ENCODE measurements at regions not wholly inside any gene's neighbourhood (a gene's known extent, or its start where the extent isn't known, plus 50 kb on each side); places are given as distances from the start of the nearest gene placed in this dataset.

DNA sequence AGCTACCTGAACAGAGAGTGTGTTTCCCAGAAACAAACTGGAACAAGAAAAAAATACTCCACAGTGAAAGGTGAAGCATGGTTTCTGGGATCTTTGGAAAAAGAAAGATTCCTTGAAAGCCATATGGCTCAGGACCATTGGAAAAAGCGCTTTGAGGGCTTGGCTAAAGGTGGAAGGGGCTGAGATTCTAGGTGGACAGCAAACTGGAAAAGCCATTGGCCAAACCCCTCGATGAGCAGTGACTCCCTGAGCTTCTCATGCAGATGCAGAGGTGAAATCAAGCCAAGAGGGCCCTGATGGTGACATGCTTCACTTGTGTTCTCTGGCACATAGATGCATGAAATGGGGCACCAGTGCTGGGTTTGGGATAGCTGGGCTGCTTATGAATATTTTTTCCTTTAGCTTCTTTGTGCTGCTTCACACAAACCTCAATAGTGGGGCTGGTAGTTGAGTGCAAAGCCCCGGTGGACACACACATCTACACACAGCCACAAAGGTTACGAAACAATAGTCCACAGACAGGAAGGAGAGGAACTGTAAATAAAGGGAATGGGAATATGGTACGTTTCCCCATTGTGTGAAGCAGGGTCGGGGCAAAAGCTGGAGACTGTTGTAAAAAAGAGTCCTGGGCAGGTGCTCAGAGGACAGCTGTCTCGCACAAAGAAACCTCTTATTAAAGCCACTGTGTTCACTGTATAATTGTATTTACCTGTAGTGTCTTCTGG lies 117.8 kb downstream of the FOXA2 start:
- no peak for DNase-seq (ENCODE audit: low read depth)

DNA sequence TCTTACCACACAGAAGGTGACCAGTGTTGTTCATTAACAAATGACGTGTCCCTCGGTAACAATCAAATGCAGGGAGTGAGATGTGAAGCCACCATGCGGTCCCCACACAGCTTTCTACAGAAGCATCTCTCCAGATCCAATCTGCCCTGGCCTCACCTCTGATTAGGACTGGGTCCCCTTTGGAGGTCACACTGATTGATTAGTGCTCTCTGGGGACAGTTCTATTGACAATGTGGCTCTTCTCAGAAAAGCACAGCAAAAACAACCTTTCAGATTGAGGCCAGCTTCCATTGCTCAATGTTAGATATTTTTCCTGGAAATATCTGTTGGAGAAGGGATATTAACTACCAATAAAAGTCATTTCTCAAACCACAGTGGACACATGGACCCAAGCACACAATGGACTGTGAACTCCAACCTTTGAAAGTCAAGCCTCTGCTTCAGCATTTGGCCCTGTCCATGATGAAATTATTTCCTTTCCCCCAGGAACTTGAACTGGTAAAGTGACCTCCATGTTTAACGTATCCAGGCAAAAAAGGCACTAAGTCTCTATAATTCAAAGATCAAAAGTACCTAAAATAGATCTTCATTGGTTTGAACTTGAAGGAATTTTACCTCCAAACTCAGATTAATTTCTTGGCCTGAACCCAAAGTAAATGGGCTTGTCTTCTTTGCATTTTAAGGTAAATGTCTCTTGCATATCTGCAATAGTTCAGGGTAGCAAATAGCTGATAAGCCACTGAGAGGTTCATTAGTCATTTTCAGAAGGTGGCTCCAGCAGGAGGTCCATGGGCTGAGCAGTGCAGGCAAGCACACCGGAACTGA lies 118.5 kb downstream of the FOXA2 start:
- DNase-seq (ENCODE audit: low read depth), result no peak

DNA sequence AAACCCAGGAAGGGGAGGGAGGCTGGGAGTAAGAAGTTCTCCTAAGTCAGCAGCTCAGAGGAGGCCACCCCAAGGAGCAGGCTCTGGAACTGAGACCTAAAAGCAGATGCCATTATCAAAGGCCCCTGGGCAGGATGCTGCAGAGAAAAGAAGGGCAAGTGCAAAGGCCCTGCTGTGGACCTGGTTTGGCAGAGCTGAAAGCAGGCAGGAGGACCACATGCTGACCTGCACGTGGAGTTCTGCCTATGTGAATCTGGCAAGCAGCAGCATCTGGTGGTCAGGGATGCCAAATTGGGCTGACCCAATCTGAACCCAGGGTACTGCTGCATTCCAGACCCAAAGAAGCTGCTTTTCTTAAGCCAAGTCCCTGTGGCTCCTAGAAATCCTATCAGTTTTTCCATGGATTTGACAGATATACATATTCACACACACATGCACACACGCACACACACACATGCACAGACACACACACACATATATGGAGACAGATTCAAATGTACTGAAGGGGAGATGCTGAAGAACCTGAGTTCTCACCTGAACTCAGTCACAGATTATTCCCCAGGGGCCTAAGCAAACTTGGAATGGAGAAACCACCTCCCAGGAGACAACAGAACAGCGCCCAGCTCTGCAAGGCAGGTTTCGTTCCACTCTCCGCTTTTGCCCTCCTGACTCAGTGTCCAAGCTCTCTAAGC lies 119.9 kb downstream of the FOXA2 start:
- no peak for DNase-seq (ENCODE audit: low read depth)

DNA sequence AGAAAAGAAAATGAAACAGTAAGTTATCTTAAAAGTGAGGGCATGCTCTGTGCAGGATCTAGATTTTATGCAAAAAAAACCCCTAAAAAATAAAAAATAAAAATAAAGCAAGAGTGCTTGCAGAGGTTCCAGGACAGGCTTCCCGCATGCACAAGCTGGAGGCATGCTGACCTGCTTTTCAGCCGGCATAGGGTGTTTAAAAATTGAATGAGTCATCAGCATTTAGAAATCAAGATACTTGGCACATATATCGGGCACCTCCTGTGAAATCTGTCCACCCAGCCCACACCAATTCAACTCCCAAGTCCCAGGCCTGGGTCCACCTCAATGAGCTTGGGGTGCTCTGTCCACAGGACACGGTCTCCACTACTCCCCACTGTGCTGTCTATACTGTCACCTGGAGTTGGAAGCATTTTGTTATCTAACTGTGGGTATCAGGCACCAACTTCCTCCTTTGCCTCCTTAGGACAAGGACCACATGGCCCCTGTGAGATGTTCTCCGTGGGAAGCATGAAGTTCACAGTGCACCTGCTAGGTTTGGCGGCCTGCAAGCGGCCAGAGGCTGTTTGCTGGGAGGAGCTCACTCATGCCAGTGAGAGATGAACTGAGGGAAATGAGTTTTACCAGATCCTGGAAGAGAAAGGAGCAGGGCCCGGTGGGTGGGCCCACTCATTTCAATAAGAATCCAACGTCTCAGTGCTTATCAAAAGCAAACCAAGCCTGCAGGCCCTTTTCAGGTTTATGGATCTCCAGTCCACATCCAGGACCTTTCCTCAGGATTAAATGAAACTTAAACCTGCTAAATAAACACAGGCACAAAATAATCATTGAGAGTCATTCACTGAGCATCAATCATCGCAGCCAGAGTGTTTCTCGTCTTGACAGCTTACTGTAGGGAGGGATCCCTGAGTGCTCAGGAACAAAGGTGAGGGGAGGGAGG lies 121.1 kb downstream of the FOXA2 start:
- no peak for DNase-seq (ENCODE audit: low read depth)

DNA sequence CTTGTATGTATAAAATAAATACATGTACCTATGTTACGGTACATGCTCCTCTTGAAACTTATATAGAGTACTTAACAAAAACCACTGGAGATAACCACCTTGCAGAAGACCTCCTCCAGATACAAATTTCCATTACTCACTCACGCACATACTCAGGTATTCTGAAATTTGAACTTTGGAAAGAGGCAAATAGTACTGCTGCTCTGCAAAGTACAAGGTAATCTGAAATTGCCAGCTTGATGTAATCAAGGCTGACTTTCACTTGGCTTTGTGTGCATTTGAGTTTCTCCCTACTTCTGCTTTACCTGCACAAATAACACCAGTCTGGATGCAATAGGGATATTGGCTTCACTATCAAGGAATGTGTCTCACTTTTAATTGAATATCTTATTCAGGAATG lies 123.6 kb downstream of the FOXA2 start:
- no peak for DNase-seq (ENCODE audit: low read depth)

DNA sequence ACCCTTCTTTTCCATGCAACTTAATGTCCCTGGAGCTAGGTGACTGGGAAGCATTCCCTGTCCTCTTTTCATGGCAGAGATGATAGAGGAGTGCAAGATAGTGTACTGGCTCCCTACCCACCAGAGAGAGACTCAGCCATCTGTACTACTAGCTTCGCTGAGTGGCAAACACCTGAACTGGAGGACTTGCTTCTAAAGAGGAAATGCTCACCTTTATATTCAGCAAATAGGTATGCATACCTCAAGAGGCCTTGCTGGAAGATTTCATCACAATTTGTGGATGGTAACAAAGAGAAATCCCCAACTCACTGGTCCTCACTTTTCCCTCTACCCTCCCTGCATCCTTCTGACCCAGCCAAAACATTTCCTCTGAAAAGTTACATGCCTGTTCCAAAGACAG lies 124.1 kb downstream of the FOXA2 start:
- DNase-seq (ENCODE audit: low read depth), result no peak

DNA sequence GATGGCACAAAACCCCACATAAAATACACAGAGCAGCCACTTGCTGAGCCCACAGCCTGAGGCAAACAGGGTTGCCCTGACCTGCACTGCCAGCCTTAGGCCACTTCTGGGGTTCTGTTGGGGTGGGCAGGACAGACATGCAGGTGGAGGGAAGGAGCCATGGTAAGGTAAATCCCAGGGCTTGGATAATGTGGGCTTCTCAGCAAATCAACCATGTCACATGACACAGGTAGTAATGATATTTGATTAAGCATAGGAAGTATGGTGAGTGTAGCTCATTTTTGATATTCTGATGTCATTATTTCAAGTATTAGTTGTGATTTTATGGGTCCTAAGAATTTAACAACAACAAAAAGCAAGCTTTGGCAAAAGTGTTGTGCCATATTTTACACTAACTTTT lies 124.6 kb downstream of the FOXA2 start:
- DNase-seq (ENCODE audit: low read depth), result no peak

DNA sequence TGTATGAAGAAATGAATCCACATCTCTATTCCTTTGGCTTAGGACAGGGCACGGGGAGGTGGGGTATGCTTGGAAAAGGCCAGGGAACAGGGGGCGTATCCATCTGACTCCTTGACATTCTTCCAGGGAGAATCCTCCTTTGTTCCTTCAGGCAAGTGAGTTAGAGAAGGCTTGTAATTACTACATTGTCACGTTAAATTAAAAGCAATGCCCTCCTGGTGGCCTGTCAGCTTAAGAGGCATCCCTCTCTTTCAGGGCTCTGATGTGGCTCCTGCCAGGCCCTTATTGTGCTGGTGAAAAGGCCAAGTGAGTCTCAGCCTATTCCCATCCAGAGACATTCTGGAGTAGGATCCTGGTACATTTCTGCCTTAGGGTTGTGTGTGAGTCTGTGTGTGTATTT lies 128.3 kb downstream of the FOXA2 start:
- DNase-seq (ENCODE audit: low read depth), result no peak

DNA sequence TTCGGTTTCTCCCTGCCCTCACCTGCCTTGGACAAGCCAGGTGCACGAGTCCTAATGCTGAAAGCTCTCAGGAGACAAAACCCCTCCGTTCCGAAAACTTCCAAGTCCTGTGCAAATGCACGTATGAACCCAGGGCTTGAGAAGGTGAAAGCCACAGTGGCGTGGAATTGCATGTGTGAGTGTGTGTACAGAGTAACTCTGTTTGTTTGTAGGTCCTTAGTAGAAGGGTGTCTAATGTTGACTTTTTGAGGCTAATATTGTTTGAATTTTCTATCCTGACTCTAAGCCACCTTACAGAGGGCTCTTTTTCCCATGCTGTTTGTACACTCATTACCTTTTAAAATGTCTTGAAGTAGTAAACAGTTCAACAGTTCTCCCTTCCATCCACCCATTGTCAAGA lies 129.1 kb downstream of the FOXA2 start:
- no peak for DNase-seq (ENCODE audit: low read depth)

DNA sequence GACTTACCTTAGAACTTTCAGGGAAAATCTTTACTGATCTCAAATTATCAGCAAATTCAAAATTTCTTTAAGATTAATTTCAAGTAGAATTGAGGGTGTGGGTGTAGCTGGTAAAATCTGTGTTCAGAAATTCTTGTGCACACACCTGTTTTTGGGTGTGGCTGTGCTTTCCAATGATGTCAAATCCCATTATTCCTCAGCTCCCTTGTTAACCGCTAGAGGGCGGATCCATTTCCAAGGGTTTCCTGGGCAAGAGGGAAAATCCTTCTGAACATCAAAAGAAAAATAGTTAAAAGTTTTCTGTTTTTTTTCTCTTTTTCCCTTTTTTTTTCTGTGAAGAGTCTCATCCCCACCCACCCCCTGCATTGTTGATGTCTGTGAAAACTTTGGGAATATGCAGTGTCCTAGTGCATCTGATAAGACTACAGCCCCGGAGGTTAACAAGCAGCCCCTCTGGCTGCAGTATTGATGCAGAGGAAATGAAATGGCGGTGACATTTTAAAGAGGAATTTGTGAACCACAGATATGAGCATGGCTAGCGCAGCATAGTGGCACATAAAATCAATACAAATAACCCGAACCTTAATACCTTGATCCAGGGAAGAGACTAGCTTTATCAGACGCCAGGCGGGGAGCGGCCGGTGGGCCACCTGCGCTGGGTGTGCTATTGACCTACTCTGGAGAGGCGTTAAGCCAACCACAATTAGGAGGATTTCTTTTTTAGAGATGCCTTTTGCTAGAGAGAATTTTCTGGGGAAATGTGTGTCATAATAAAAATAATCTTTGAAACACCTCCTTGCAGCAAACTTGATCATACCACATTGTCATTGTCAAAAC lies 130.9 kb downstream of the FOXA2 start:
- DNase-seq (ENCODE audit: low read depth), result no peak

DNA sequence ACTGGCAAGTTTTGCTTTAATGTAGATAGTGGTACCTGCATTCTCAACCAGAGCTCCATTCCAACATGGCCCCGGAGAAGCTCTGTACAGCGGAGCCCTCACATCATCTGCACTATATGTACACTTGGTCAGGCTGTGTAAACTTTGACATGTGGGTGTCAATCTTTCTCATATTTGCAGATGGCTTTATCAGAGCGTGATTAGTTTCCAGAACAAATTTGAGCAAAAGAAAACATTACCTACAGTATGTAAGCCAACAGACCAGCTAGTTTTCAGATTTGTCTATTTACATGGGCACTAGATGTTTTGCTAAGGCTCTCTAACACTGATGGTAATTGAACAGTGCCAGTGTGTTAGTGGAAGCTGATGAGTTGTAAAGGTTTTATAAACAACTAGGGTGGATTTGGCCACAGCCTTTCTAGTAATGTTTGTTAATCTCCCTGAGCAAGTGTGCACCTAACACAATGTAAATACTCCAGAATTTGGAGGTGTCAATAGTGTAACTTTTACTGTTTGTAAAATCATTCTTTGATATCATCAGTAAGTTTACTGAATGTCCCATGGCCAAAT lies 131.8 kb downstream of the FOXA2 start:
- DNase-seq (ENCODE audit: low read depth), result no peak

DNA sequence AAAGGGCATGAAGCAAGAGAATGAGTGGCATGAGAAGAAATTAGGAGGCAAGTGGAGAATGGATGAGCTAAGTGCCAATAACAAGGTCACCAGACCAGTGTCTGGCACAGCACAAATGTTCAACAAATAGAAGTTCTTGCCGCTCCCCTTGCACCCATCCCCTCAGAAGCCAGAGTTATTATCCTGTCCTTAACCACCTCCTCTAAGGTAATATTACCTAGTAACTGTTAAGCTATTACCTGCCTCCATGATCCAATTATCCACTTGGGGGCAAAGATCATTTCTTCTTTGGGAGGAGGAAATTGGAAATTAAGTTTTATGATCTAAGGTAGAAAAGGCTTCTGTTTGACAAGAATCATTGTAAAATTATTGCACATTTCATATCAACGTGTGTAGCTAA lies 133.8 kb downstream of the FOXA2 start:
- DNase-seq (ENCODE audit: low read depth), result no peak

DNA sequence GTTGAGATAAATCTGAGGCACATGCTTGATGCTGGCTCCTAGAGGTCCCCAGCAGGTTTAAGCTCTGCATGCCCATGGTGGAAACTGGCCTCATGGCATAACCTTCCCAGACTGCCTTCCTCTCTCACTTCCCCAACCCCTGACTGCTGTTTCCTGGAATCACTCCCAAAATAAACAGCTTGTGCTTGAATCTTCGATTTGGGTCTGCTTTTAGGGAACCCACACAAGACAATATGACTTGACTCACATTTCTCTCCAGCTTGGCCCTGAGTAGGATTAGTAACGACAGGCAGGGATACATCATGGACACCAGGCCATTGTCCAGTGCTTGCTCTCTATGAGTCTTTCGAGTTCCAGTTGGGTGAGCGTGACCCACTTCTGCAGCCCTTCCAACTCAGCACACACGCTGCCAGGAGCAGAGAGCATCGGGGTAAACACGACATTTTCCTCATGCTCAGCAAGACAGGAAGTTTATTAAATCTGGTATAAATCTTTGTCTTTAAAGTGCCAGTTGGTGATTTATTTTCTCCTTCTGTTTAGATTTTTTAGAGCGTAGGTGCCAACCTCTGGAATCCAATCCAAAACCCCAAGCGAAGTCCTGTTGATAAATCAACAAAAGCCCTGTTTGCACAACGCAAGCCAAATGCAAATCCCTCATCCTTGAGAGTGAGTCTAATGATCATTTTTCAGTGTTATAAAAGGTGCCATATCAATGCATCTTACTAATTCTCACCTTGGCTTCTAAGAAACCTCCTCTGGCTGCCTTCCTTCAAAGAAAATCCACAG lies 135.0 kb downstream of the FOXA2 start:
- no peak for DNase-seq (ENCODE audit: low read depth)

DNA sequence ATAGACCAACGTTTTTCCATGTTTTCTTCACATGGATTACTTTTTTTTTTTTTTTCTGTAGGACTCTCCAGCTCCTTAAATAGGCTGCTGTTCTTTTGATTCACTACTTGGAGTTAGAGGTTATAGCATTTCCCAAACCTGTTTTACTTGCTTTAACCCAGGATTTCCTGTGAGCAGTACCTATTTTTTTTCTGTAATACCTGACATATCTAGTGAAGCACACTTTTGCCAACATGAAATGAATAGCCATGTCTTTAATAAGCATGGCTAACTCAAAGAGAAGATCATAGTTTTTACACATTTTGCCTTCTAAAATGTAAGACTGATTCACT lies 137.0 kb downstream of the FOXA2 start:
- DNase-seq (ENCODE audit: low read depth), result no peak

DNA sequence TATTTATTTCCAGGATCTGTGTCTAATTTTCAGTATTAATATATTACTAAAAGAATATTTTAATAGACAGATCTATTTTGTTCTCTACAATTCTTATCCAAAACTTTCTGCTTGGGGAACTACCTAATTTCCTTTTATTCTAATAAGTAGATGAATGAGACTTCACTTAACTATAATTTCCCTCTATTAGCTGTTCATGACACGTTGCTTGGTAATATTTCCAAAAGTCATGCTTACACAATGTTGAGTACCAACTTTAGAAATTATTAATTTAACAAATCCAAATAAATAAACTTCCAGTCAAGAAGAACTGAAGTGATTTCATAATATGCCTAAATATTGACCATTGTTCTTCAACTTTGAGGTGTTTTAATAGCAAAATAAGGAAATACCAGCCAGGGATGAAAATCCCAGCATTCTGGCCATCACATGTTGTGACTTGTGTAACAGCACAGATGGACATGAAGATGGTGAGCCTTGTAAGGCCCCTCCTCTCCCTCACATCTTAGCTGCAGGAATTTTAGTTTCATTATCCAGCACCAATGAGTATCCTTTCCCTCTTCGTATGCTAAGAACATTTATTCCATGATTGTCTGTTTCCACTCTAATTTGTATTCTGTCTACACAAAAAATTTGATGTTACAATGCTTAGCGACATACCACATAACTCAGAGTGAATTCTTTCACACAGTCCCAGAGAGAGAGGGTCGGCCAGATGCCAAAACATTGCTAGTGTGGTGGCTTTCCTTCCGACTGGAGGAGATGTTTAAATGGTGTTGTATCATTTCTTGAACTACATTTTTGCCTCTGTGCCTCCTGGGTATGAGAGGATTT lies 137.5 kb downstream of the FOXA2 start:
- DNase-seq (ENCODE audit: low read depth), result no peak

DNA sequence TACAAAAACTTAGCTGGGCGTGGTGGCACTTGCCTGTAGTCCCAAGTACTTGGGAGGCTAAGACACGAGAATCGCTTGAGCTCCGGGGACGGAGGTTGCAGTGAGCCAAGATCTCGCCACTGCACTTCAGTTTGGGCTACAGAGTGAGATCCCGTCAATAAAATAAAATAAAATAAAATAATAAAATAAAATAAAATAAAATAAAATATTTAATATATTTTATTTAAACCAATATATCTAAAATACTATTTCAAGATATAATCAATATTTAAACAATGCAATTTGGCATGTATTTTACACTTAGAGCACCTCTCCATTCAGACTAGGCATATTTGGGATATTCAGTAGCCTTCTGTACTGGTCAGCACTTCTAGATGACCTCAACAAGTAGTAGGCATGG lies 142.1 kb downstream of the FOXA2 start:
- DNase-seq (ENCODE audit: low read depth), result no peak

DNA sequence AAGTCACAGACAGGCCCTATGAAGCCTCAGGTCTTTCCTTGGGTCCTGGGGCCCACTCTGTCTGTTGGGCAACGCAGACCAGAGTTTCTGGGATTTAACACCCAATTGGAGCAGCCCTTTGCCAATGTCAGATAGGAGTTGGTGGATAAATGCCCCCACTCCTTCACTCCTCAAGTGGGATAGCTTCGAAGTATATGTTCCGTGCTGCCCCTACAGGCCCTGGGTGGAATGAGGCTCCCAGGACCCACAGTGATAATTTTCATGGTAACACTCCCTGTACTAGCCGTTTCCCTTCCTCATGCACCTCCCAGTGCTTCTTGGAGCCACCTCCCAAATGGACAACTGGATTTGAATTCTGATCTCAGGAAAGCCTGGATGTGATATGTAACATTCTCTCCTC lies 145.4 kb downstream of the FOXA2 start:
- no peak for DNase-seq (ENCODE audit: low read depth)

DNA sequence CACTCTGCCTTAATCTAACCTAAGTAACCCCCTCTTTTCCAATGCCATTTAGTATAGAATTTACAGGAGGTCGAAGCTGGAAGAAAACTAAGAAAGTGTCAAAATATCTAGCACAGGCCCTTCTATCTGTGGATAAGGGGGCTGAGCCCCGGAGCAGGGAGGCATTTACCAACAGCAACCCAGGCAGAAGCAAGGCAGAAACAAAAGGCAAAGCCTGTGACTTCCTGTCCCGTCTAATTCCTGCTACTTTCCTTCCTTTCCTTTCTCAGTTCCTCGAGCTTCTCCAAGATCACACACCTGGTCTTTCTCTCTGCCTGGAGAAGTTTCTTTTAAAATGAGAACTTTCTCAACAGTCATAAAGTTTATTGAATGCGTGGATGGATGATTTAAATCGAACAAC lies 146.0 kb downstream of the FOXA2 start:
- DNase-seq (ENCODE audit: low read depth), result no peak

DNA sequence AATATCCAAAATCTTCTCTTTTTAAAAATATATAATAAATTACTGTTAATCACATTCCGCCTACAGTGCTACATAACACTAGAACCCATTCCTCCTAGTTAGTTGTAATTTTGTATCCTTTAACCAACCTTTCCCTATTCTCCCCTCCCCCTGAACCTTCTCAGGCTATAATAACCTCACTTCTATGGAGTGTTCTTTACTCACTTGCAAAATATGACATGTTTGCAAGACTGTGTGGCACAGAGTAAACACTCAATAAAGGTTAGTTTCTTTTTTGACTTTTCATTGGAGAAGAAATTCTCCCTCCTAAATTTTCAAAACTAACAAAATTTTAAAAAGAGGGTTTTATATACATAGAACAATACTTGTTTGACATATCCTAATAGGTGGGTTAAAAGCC lies 147.0 kb downstream of the FOXA2 start:
- no peak for DNase-seq (ENCODE audit: low read depth)
